Lung (tissue), 11 donors: ENCODE measurements at regions not wholly inside any gene's neighbourhood (a gene's known extent, or its start where the extent isn't known, plus 50 kb on each side); places are given as distances from the start of the nearest gene placed in this dataset.

Experiments used
- ATAC-seq: fragments of 200-7000 bp; cut with Tn5 transposase; one replicate; pipeline ENCODE4 v1.9.1; 2020; ENCODE audit warnings: moderate number of reproducible peaks; ENCODE audit not compliant: insufficient read depth, low FRiP score
- DNase-seq, 3 donors: peaks; one replicate each; pipeline ENCODE4 v3.0.0-alpha.2; 2013 to 2017
- H3K27ac ChIP-seq, 2 donors: one replicate each; pipeline ENCODE4 v1.5.1; 2013; ENCODE audit warnings: mild to moderate bottlenecking in 2 of 2, moderate library complexity in 2 of 2, control low read depth in 1 of 2, inconsistent platforms in 1 of 2, low read depth in 1 of 2, low read length in 1 of 2
- H3K27me3 ChIP-seq, 3 donors: one replicate each; pipeline ENCODE4 v1.5.1; 2013; ENCODE audit warnings: low read length in 2 of 3; ENCODE audit not compliant: control insufficient read depth in 3 of 3, insufficient read depth in 3 of 3
- H3K36me3 ChIP-seq, 4 donors: one replicate each; pipeline ENCODE4 v1.5.1; 2013; ENCODE audit warnings: low read length in 4 of 4, mild to moderate bottlenecking in 1 of 4, moderate library complexity in 1 of 4; ENCODE audit not compliant: control insufficient read depth in 4 of 4, insufficient read depth in 4 of 4
- H3K4me1 ChIP-seq, 5 donors: one replicate each; pipeline ENCODE4 v1.5.1; 2013; ENCODE audit warnings: low read length in 5 of 5, mild to moderate bottlenecking in 2 of 5, moderate library complexity in 1 of 5; ENCODE audit not compliant: control insufficient read depth in 5 of 5, insufficient read depth in 5 of 5
- H3K4me3 ChIP-seq: one replicate; pipeline ENCODE4 v1.5.1; 2013; ENCODE audit warnings: mild to moderate bottlenecking, control low read depth, moderate library complexity
- H3K9ac ChIP-seq, 2 donors: one replicate each; pipeline ENCODE4 v1.5.1; 2013; ENCODE audit warnings: low read length in 2 of 2, control low read depth in 1 of 2; ENCODE audit not compliant: insufficient read depth in 1 of 2
- H3K9me3 ChIP-seq, 4 donors: one replicate each; pipeline ENCODE4 v1.5.1; 2013; ENCODE audit warnings: low read length in 3 of 4, mild to moderate bottlenecking in 1 of 4, moderate library complexity in 1 of 4; ENCODE audit not compliant: control insufficient read depth in 4 of 4, insufficient read depth in 3 of 4
- CTCF ChIP-seq: IDR thresholded peaks from 2 replicates; pipeline ENCODE4 v1.5.1; 2012; ENCODE audit warnings: mild to moderate bottlenecking; ENCODE audit errors: control extremely low read depth, extremely low read depth
- WGBS, 2 donors: extraction: QIAGEN DNeasy Blood & Tissue Kit; methylation state at CpG; one replicate each; pipeline ENCODE4 v1.1.7; 2013; 5-methylcytosine and 5-hydroxymethylcytosine counted together
- donor health status: control.
- donor health status: control.
- donor health status: Bipolar disorder and iron deficiency.
- donor health status: healthy.
- donor health status: DM: yes; HTN: yes; CAD: no.

GRCh38 chr10:1942478-1942877 lies 205.2 kb upstream of the ADARB2 start:
- no peaks in the 10 kb centered on the region for H3K36me3 ChIP-seq
- no peaks in the 10 kb centered on the region for H3K9me3 ChIP-seq
- no peak overlapping the region for H3K4me3 ChIP-seq
- H3K27ac ChIP-seq = no peak overlapping the region
- 60% methylated on average over 7 of the region's 7 CpGs for WGBS, 2 donors
- ATAC-seq (no peak), DNase-seq (no peak)
- no peaks in the 10 kb centered on the region for H3K27me3 ChIP-seq
- TF ChIP-seq CTCF = no peak
- no peak overlapping the region for H3K9ac ChIP-seq
- no peaks in the 10 kb centered on the region for H3K4me1 ChIP-seq

GRCh38 chr10:1939016-1939415 lies 201.7 kb upstream of the ADARB2 start:
- Histone ChIP-seq H3K9me3 (peaks cover 0 to 3% (median 0%) of the 10 kb centered on the region in 4 donors), H3K27me3 (peaks cover 0 to 5% (median 0%) of the 10 kb centered on the region in 3 donors), H3K4me3 (no peak overlapping the region), H3K27ac (no peak overlapping the region), H3K36me3 (no peaks in the 10 kb centered on the region), H3K4me1 (no peaks in the 10 kb centered on the region), H3K9ac (no peak overlapping the region)
- no peak for TF ChIP-seq CTCF
- DNase-seq (no peak), ATAC-seq (no peak)
- 51 to 66% methylated on average over 17 of the region's 17 CpGs for WGBS, 2 donors

- no peaks in the 10 kb centered on the region for H3K36me3 ChIP-seq
- H3K9me3 ChIP-seq = peaks cover 0 to 3% (median 0%) of the 10 kb centered on the region in 4 donors
- DNase-seq (peak in 2 of 3 donors; percentile 16 to 26), ATAC-seq (no peak)
- no peak overlapping the region for H3K4me3 ChIP-seq
- H3K9ac ChIP-seq = no peak overlapping the region
- WGBS, 2 donors = 27 to 36% methylated on average over 7 of the region's 7 CpGs
- peaks cover 0 to 5% (median 0%) of the 10 kb centered on the region in 3 donors for H3K27me3 ChIP-seq
- no peak for TF ChIP-seq CTCF
- no peaks in the 10 kb centered on the region for H3K4me1 ChIP-seq
- H3K27ac ChIP-seq = no peak overlapping the region
Observed at GRCh38 chr10:1938317-1938716, 201.0 kb upstream of the ADARB2 start.

- Histone ChIP-seq H3K36me3 (no peaks in the 10 kb centered on the region), H3K4me1 (peaks cover 0 to 4% (median 0%) of the 10 kb centered on the region in 5 donors), H3K9ac (no peak overlapping the region), H3K4me3 (no peak overlapping the region), H3K27me3 (peaks cover 0 to 5% (median 0%) of the 10 kb centered on the region in 3 donors), H3K27ac (no peak overlapping the region), H3K9me3 (peaks cover 0 to 4% (median 0%) of the 10 kb centered on the region in 4 donors)
- ATAC-seq (no peak), DNase-seq (no peak)
- 74 to 84% methylated on average over 4 of the region's 4 CpGs for WGBS, 2 donors
- TF ChIP-seq CTCF = no peak
Observed at GRCh38 chr10:1935912-1936311, 198.6 kb upstream of the ADARB2 start.
